A549 (cell line): ENCODE measurements at regions not wholly inside any gene's neighbourhood (a gene's known extent, or its start where the extent isn't known, plus 50 kb on each side); places are given as distances from the start of the nearest gene placed in this dataset.

Experiments used
- ATAC-seq, 2 experiments: fragments of 200-7000 bp in 1 of 2; fragments of >200 bp in 1 of 2; cut with Nextera tagmentation in 1 of 2; cut with Tn5 transposase in 1 of 2; 3 replicates each; pipeline versions ENCODE4 v1.8.0 to v1.9.1; 2018 to 2020; ENCODE audit warnings: mild to moderate bottlenecking in 1 of 2, moderate library complexity in 1 of 2
- CTCF ChIA-PET: fragments of 300-600 bp; sonication (Branson Sonifier 250); formaldehyde crosslinking; extraction: SDS; loops from one replicate; lab custom pipeline; 2021; ENCODE audit warnings: antibody characterized with exemption, inconsistent platforms; lab: Yijun Ruan, JAX
- POLR2A ChIA-PET: fragments of 350-600 bp; formaldehyde crosslinking; extraction: SDS; loops from one replicate; lab custom pipeline; 2021; ENCODE audit warnings: antibody characterized with exemption, inconsistent platforms; lab: Yijun Ruan, JAX
- DNase-seq, 2 experiments: peaks; one replicate each; pipeline versions ENCODE4 v3.0.0 to v3.0.0-alpha.2; 2011 to 2016; ENCODE audit warnings: low read depth in 1 of 2, low spot score in 1 of 2
- FAIRE-seq: peaks from 2 replicates; lab custom pipeline; 2011; peaks lifted over from hg19 to GRCh38; lab: Jason Lieb, UNC
- H3K27ac ChIP-seq, 2 experiments: fragments of >200 bp; sonication (Bioruptor Twin); formaldehyde crosslinking; 3 replicates each; pipeline ENCODE4 v1.5.1; 2016 to 2017
- H3K4me1 ChIP-seq: fragments of >200 bp; sonication (Bioruptor Twin); formaldehyde crosslinking; 3 replicates; pipeline ENCODE4 v1.6.1; 2016
- H3K4me2 ChIP-seq: fragments of >200 bp; sonication (Bioruptor Twin); formaldehyde crosslinking; 3 replicates; pipeline ENCODE4 v1.6.1; 2016
- H3K4me3 ChIP-seq: fragments of >200 bp; sonication (Bioruptor Twin); formaldehyde crosslinking; 3 replicates; pipeline ENCODE4 v1.5.1; 2016
- H3K9me3 ChIP-seq: fragments of >200 bp; sonication (Bioruptor Twin); formaldehyde crosslinking; 3 replicates; pipeline ENCODE4 v1.6.1; 2016
- BHLHE40 ChIP-seq: IDR thresholded peaks from 2 replicates; pipeline ENCODE4 v1.6.1; 2012; ENCODE audit warnings: low read depth, low read length, inconsistent platforms
- CBX2 ChIP-seq: fragments of 200-600 bp; sonication (generic); IDR thresholded peaks from 2 replicates; pipeline ENCODE4 v1.6.1; 2016; ENCODE audit warnings: low read depth, mild to moderate bottlenecking, borderline replicate concordance
- CEBPB ChIP-seq, 2 experiments: fragments of >200 bp in 1 of 2; sonication (Bioruptor Twin) in 1 of 2; formaldehyde crosslinking in 1 of 2; IDR thresholded peaks; 2 replicates each; pipeline ENCODE4 v1.6.1; 2012 to 2016
- CHD2 ChIP-seq: fragments of 150-350 bp; IDR thresholded peaks from 2 replicates; pipeline ENCODE4 v1.6.1; 2014; ENCODE audit warnings: low read length; ENCODE audit not compliant: partially characterized antibody
- EP300 ChIP-seq, 2 experiments: fragments of >200 bp; sonication (Bioruptor Twin); formaldehyde crosslinking; IDR thresholded peaks; 2 replicates in 1 of 2; 3 replicates in 1 of 2; pipeline ENCODE4 v1.6.1; 2016 to 2017
- FOSB ChIP-seq: fragments of 250-450 bp; sonication (Bioruptor Pico); IDR thresholded peaks from 2 replicates; pipeline ENCODE4 v1.5.0; 2020; ENCODE audit warnings: mild to moderate bottlenecking, moderate library complexity
- HOXA7 ChIP-seq: fragments of 250-450 bp; sonication (Bioruptor Pico); IDR thresholded peaks from 2 replicates; pipeline ENCODE4 v1.5.0; 2020; ENCODE audit warnings: mild to moderate bottlenecking, moderate library complexity
- HOXB13 ChIP-seq: fragments of 250-450 bp; sonication (Bioruptor Pico); IDR thresholded peaks from 2 replicates; pipeline ENCODE4 v1.5.0; 2020; ENCODE audit warnings: low read depth, mild to moderate bottlenecking, moderate library complexity
- HOXB5 ChIP-seq: fragments of 250-450 bp; sonication (Bioruptor Pico); IDR thresholded peaks from 2 replicates; pipeline ENCODE4 v1.5.0; 2020; ENCODE audit warnings: mild to moderate bottlenecking, moderate library complexity
- JUN ChIP-seq, 2 experiments: fragments of >200 bp; sonication (Bioruptor Twin); formaldehyde crosslinking; IDR thresholded peaks; 2 replicates in 1 of 2; 3 replicates in 1 of 2; pipeline ENCODE4 v1.6.1; 2016 to 2017
- JUNB ChIP-seq: fragments of >200 bp; sonication (Bioruptor Twin); formaldehyde crosslinking; IDR thresholded peaks from 2 replicates; pipeline ENCODE4 v1.6.1; 2016
- KDM5A ChIP-seq: fragments of 200-600 bp; sonication (generic); IDR thresholded peaks from 2 replicates; pipeline ENCODE4 v1.6.1; 2016; ENCODE audit warnings: antibody characterized with exemption, mild to moderate bottlenecking
- MAFK ChIP-seq: fragments of 450-650 bp; IDR thresholded peaks from 2 replicates; pipeline ENCODE4 v1.6.1; 2014; ENCODE audit not compliant: partially characterized antibody
- NPAS2 ChIP-seq: fragments of 250-450 bp; sonication (Bioruptor Pico); IDR thresholded peaks from 2 replicates; pipeline ENCODE4 v1.8.0; 2022; ENCODE audit warnings: mild to moderate bottlenecking, moderate library complexity, borderline replicate concordance
- NR3C1 ChIP-seq: fragments of >200 bp; sonication (Bioruptor Twin); formaldehyde crosslinking; IDR thresholded peaks from 3 replicates; pipeline ENCODE4 v1.6.1; 2017
- RAD21 ChIP-seq, 2 experiments: fragments of >200 bp in 1 of 2; sonication (Bioruptor Twin) in 1 of 2; formaldehyde crosslinking in 1 of 2; IDR thresholded peaks in 1 of 2; conservative IDR thresholded peaks in 1 of 2; 2 replicates in 1 of 2; 3 replicates in 1 of 2; pipeline ENCODE4 v1.6.1; 2012 to 2018; ENCODE audit warnings: inconsistent platforms in 1 of 2
- SMC3 ChIP-seq: fragments of >200 bp; sonication (Bioruptor Twin); formaldehyde crosslinking; IDR thresholded peaks from 3 replicates; pipeline ENCODE4 v1.6.1; 2018; ENCODE audit warnings: inconsistent platforms
- SREBF2 ChIP-seq: fragments of 450-650 bp; IDR thresholded peaks from 2 replicates; pipeline ENCODE4 v1.6.1; 2014; ENCODE audit warnings: mild to moderate bottlenecking, moderate library complexity
- TFCP2L1 ChIP-seq: fragments of 250-450 bp; sonication (Bioruptor Pico); IDR thresholded peaks from 2 replicates; pipeline ENCODE4 v1.5.0; 2021; ENCODE audit warnings: mild to moderate bottlenecking
- ZFP36 ChIP-seq: fragments of 450-650 bp; IDR thresholded peaks from 2 replicates; pipeline ENCODE4 v1.6.1; 2014; ENCODE audit warnings: borderline replicate concordance; ENCODE audit not compliant: partially characterized antibody
- WGBS: methylation state at CpG from one replicate; pipeline ENCODE4 v1.1.6; 2017; ENCODE audit errors: missing lambda C conversion rate; 5-methylcytosine and 5-hydroxymethylcytosine counted together
- TF ChIP-seq, protein P1 (sequence below): fragments of 450-650 bp; IDR thresholded peaks from 2 replicates; pipeline ENCODE4 v1.6.1; 2014; ENCODE audit warnings: antibody characterized with exemption
- TF ChIP-seq, protein P2 (sequence below): IDR thresholded peaks from 2 replicates; pipeline ENCODE4 v1.6.1; 2012
- TF ChIP-seq, protein P3 (sequence below): fragments of >200 bp; sonication (Bioruptor Twin); formaldehyde crosslinking; IDR thresholded peaks from 3 replicates; pipeline ENCODE4 v1.5.1; 2016
- TF ChIP-seq, protein P4 (sequence below): fragments of 250-450 bp; sonication (Bioruptor Pico); IDR thresholded peaks from 2 replicates; pipeline ENCODE4 v1.5.0; 2021; ENCODE audit warnings: mild to moderate bottlenecking, moderate library complexity, borderline replicate concordance

DNA sequence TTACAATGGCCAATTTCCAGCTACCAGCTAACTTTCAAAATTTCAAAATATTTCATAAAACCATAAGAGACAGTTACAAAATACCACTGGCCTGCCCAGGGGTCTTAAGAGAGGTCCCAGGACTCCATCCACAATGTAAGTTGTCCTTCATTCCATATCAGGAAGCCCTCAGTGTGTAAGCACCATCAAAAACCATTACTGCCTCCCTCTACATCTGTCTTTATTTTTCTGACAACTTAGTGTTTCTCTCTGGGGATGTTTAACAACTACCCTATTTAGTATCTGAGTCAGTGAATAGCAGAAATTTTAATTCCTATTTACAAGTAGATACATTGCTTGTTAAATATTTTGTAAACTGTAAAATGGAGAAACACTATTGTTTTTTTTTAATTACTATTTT is 339.3 kb upstream of the ADAMTS5 start:
- Histone ChIP-seq H3K4me3 (no peak overlapping the region), H3K27ac (no peak overlapping the region), H3K4me2 (no peak overlapping the region), H3K9me3 (no peaks in the 10 kb centered on the region), H3K4me1 (no peaks in the 10 kb centered on the region)
- ChIA-PET POLR2A (no interaction called here), CTCF (no interaction called here)
- ATAC-seq (no peak), DNase-seq (no peak), FAIRE-seq (no peak)
- TF ChIP-seq NR3C1: no peak
- TF ChIP-seq, protein P1, sequence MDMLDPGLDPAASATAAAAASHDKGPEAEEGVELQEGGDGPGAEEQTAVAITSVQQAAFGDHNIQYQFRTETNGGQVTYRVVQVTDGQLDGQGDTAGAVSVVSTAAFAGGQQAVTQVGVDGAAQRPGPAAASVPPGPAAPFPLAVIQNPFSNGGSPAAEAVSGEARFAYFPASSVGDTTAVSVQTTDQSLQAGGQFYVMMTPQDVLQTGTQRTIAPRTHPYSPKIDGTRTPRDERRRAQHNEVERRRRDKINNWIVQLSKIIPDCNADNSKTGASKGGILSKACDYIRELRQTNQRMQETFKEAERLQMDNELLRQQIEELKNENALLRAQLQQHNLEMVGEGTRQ: no peak
- no peak for TF ChIP-seq FOSB (CRISPR knock-in tag)
- no peak for TF ChIP-seq NPAS2
- TF ChIP-seq, protein P2, sequence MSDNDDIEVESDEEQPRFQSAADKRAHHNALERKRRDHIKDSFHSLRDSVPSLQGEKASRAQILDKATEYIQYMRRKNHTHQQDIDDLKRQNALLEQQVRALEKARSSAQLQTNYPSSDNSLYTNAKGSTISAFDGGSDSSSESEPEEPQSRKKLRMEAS: no peak
- TF ChIP-seq JUN (IDR thresholded peaks at IDR 0.05): no peak
- no peak for TF ChIP-seq TFCP2L1
- TF ChIP-seq KDM5A: no peak
- no peak for TF ChIP-seq SREBF2
- TF ChIP-seq SMC3: no peak
- TF ChIP-seq, protein P3, sequence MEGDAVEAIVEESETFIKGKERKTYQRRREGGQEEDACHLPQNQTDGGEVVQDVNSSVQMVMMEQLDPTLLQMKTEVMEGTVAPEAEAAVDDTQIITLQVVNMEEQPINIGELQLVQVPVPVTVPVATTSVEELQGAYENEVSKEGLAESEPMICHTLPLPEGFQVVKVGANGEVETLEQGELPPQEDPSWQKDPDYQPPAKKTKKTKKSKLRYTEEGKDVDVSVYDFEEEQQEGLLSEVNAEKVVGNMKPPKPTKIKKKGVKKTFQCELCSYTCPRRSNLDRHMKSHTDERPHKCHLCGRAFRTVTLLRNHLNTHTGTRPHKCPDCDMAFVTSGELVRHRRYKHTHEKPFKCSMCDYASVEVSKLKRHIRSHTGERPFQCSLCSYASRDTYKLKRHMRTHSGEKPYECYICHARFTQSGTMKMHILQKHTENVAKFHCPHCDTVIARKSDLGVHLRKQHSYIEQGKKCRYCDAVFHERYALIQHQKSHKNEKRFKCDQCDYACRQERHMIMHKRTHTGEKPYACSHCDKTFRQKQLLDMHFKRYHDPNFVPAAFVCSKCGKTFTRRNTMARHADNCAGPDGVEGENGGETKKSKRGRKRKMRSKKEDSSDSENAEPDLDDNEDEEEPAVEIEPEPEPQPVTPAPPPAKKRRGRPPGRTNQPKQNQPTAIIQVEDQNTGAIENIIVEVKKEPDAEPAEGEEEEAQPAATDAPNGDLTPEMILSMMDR: no peak
- no peak for TF ChIP-seq BHLHE40
- no peak for TF ChIP-seq EP300 (IDR thresholded peaks at IDR 0.05)
- TF ChIP-seq, protein P4, sequence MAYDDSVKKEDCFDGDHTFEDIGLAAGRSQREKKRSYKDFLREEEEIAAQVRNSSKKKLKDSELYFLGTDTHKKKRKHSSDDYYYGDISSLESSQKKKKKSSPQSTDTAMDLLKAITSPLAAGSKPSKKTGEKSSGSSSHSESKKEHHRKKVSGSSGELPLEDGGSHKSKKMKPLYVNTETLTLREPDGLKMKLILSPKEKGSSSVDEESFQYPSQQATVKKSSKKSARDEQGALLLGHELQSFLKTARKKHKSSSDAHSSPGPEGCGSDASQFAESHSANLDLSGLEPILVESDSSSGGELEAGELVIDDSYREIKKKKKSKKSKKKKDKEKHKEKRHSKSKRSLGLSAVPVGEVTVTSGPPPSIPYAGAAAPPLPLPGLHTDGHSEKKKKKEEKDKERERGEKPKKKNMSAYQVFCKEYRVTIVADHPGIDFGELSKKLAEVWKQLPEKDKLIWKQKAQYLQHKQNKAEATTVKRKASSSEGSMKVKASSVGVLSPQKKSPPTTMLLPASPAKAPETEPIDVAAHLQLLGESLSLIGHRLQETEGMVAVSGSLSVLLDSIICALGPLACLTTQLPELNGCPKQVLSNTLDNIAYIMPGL (CRISPR knock-in tag): no peak
- no peak for TF ChIP-seq CBX2

DNA sequence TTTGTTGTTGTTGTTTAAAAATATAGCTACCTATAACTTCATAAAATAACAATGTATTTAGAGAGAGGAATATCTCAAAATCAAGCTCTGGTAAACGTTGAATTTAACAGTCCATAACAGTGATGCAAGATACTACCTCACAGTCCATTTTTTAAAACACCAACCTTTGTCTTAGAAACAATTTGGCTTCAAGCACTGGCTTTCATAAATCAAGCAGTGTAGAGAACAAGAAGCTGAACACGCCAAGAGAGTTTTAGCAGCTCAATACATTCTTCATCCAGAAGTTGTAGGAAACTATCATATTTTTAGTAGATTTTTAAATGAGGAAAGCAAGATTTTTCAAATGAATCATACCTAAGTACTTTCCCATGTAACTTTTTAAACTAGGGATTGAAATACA is 334.3 kb upstream of the ADAMTS5 start:
- CTCF ChIA-PET: no interaction called here
- TF ChIP-seq CEBPB (IDR thresholded peaks at IDR 0.05) (no peak), HOXA7 (CRISPR knock-in tag) (no peak), JUNB (no peak), ZFP36 (no peak), HOXB13 (no peak), HOXB5 (CRISPR knock-in tag) (no peak), CHD2 (no peak), MAFK (no peak), BHLHE40 (no peak), CBX2 (no peak), TFCP2L1 (no peak), NPAS2 (no peak), RAD21 (conservative IDR thresholded peaks at IDR 0.05 in 1 of 2, IDR thresholded peaks at IDR 0.05 in 1 of 2) (no peak)
- TF ChIP-seq, protein P2: no peak
- POLR2A ChIA-PET: no interaction called here
- FAIRE-seq (no peak), DNase-seq (no peak), ATAC-seq (no peak)
- Histone ChIP-seq H3K27ac (no peak overlapping the region), H3K4me3 (no peak overlapping the region), H3K4me1 (no peaks in the 10 kb centered on the region), H3K9me3 (no peaks in the 10 kb centered on the region), H3K4me2 (no peak overlapping the region)
- WGBS: 3% methylated on average over 2 of the region's 2 CpGs
